ENCODE measurements at regions not wholly inside any gene's neighbourhood (a gene's known extent, or its start where the extent isn't known, plus 50 kb on each side); places are given as distances from the start of the nearest gene placed in this dataset.

- no peak for TF ChIP-seq CTCF (IDR thresholded peaks at IDR 0.05)
- no peak for TF ChIP-seq POLR2A (IDR thresholded peaks at IDR 0.05)
- intact Hi-C loops (cut with DNase I; ENCODE audit: low total_unique reads), result no loop called here
- DNase-seq (ENCODE audit: low spot score in 2 of 2), result no peak
- no peak overlapping the region for H3K4me3 ChIP-seq (ENCODE audit: low read depth, poor library complexity, severe bottlenecking)
Measured at GRCh38 chr9:30972654-30973053, 1411.8 kb upstream of the ACO1 start.

DNA sequence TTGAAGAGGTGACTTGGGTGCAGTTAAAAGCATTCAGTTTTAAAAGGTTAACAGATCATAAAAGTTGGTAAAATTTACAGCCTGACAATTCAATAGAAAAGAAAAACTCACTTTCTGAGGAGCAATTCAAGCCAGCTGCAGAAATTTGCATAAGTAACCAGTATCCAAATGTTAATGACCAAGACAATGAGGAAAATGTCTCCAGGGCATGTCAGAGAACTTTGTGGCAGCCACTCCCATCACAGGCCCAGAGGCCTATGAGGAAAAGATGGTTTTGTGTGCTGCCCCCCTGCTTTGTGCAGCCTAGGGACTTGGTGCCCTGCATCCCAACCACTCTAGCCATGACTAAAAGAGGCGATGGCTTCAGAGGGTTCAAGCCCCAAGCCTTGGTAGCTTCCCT lies 1406.5 kb upstream of the ACO1 start:
- 62 to 83% methylated on average over 1 of the region's 1 CpG for WGBS, 2 donors
- TF ChIP-seq CTCF (IDR thresholded peaks at IDR 0.05) (no peak), POLR2A (IDR thresholded peaks at IDR 0.05) (no peak)
- H3K4me3 ChIP-seq (ENCODE audit: low read depth, poor library complexity, severe bottlenecking), result no peak overlapping the region
- intact Hi-C loops (cut with DNase I; ENCODE audit: low total_unique reads), result no loop called here
- no peak for DNase-seq (ENCODE audit: low spot score in 2 of 2)

- DNase-seq (ENCODE audit: low spot score in 2 of 2), result no peak
- intact Hi-C loops (cut with DNase I; ENCODE audit: low total_unique reads), result no loop called here
- 64 to 69% methylated on average over 3 of the region's 3 CpGs for WGBS, 2 donors
Measured at GRCh38 chr9:30982301-30982700, 1402.1 kb upstream of the ACO1 start.

DNA sequence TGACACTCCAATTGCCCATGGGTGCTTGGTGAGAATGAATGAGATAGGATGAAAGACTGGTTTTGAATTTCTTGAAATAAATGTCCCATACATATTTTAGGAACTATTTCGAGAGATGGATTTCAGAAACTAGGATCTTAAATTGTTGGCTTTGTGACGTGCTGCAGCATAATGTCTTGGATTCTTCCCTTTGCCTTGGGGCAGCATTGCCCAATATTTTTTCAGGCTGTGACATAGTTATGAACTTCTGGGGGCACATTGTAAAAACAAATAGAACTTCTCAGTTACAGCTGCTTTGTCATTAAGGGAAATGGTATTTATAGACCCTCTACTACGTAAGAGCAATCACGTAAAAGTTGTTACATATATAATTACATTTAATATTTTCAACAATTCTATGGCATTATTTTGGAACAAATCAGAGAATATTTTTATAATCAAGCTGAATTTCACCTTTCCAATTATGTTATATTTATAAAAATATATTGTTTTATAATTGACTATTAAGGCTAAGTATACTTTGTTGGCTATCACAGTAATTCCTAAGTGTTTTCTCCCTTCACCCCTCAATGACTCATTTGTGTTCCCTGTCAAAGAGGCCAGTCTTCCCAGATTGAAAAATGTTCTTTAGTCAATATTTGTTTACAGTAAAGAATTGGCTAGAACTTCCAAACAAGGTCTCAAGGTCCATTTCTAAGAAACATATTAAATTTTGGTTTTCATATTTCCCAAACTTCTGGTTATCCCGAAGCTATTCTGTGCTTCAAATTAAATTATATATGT lies 1388.3 kb upstream of the ACO1 start:
- intact Hi-C loops (cut with DNase I; ENCODE audit: low total_unique reads), result no loop called here
- no peak for DNase-seq (ENCODE audit: low spot score in 2 of 2)
- 51 to 54% methylated on average over 5 of the region's 5 CpGs for WGBS, 2 donors
- TF ChIP-seq CTCF (IDR thresholded peaks at IDR 0.05) (no peak), POLR2A (IDR thresholded peaks at IDR 0.05) (no peak)
- H3K4me3 ChIP-seq (ENCODE audit: low read depth, poor library complexity, severe bottlenecking), result no peak overlapping the region

More at GRCh38 chr9:30982301-30982700, 1402.1 kb upstream of the ACO1 start:
- no peak for TF ChIP-seq CTCF (IDR thresholded peaks at IDR 0.05)
- no peak for TF ChIP-seq POLR2A (IDR thresholded peaks at IDR 0.05)
- no peak overlapping the region for H3K4me3 ChIP-seq (ENCODE audit: low read depth, poor library complexity, severe bottlenecking)

GRCh38 chr9:30996761-30997160 lies 1387.7 kb upstream of the ACO1 start:
- TF ChIP-seq POLR2A (IDR thresholded peaks at IDR 0.05) (no peak), CTCF (IDR thresholded peaks at IDR 0.05) (no peak)
- H3K4me3 ChIP-seq (ENCODE audit: low read depth, poor library complexity, severe bottlenecking), result no peak overlapping the region
- WGBS, 2 donors, result 44 to 55% methylated on average over 1 of the region's 1 CpG
- intact Hi-C loops (cut with DNase I; ENCODE audit: low total_unique reads), result no loop called here
- no peak for DNase-seq (ENCODE audit: low spot score in 2 of 2)

DNA sequence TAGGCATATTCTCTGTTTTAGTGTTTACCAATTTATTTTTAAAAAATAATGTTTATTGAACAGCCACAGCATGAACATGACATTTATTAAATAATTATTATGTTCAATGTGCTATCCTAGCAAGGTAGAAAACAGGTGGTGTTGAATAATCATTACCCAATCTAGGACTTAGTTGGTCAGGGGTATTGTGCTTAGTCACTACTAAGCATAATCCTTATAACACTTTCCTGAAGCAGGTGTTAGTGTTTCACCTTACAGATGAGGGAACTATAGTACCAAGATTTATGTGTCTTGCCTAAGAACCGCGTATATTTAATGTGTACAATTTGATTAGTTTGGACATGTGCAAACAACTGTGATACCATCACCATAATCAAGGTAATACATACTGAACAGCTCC lies 1387.2 kb upstream of the ACO1 start:
- intact Hi-C loops (cut with DNase I; ENCODE audit: low total_unique reads), result no loop called here
- DNase-seq (ENCODE audit: low spot score in 2 of 2), result no peak
- H3K4me3 ChIP-seq (ENCODE audit: low read depth, poor library complexity, severe bottlenecking), result no peak overlapping the region
- WGBS, 2 donors, result 23 to 36% methylated on average over 2 of the region's 2 CpGs
- TF ChIP-seq POLR2A (IDR thresholded peaks at IDR 0.05), result no peak
- TF ChIP-seq CTCF (IDR thresholded peaks at IDR 0.05), result no peak

Measured in lower leg skin (tissue), 4 donors.